ENCODE measurements at regions not wholly inside any gene's neighbourhood (a gene's known extent, or its start where the extent isn't known, plus 50 kb on each side); places are given as distances from the start of the nearest gene placed in this dataset.

GRCh38 chr9:105073147-105073546 is 145.2 kb upstream of the ABCA1 start:
- no peak for TF ChIP-seq CTCF (IDR thresholded peaks at IDR 0.05)
- TF ChIP-seq POLR2AphosphoS5 (IDR thresholded peaks at IDR 0.05) = no peak
- TF ChIP-seq POLR2A (IDR thresholded peaks at IDR 0.05) = no peak
- TF ChIP-seq EP300 (IDR thresholded peaks at IDR 0.05) = no peak

Data from suprapubic skin (tissue), 4 donors.